ENCODE measurements at regions not wholly inside any gene's neighbourhood (a gene's known extent, or its start where the extent isn't known, plus 50 kb on each side); places are given as distances from the start of the nearest gene placed in this dataset.

- TF ChIP-seq CTCF (conservative IDR thresholded peaks at IDR 0.05; ENCODE audit: low read depth, low read length) = no peak
- DNase-seq (ENCODE audit: low read depth) = no peak
- no peak overlapping the region for H3K4me3 ChIP-seq (ENCODE audit: low read depth, low read length)
Observed at GRCh38 chr2:194927489-194927888, 729.5 kb upstream of the SLC39A10 start.

GRCh38 chr2:194926873-194927272 lies 730.2 kb upstream of the SLC39A10 start:
- DNase-seq (ENCODE audit: low read depth) = no peak
- no peak overlapping the region for H3K4me3 ChIP-seq (ENCODE audit: low read depth, low read length)
- no peak for TF ChIP-seq CTCF (conservative IDR thresholded peaks at IDR 0.05; ENCODE audit: low read depth, low read length)

- DNase-seq (ENCODE audit: low read depth) = no peak
- H3K4me3 ChIP-seq (ENCODE audit: low read depth, low read length) = no peak overlapping the region
- TF ChIP-seq CTCF (conservative IDR thresholded peaks at IDR 0.05; ENCODE audit: low read depth, low read length) = no peak
Observed at GRCh38 chr2:194925742-194926141, 731.3 kb upstream of the SLC39A10 start.

- TF ChIP-seq CTCF (conservative IDR thresholded peaks at IDR 0.05; ENCODE audit: low read depth, low read length) = no peak
- no peak for DNase-seq (ENCODE audit: low read depth)
- no peak overlapping the region for H3K4me3 ChIP-seq (ENCODE audit: low read depth, low read length)
Observed at GRCh38 chr2:194917519-194917918, 739.5 kb upstream of the SLC39A10 start.

GRCh38 chr2:194915485-194915884 lies 741.5 kb upstream of the SLC39A10 start:
- DNase-seq (ENCODE audit: low read depth) = no peak
- no peak overlapping the region for H3K4me3 ChIP-seq (ENCODE audit: low read depth, low read length)
- no peak for TF ChIP-seq CTCF (conservative IDR thresholded peaks at IDR 0.05; ENCODE audit: low read depth, low read length)

- no peak overlapping the region for H3K4me3 ChIP-seq (ENCODE audit: low read depth, low read length)
- no peak for DNase-seq (ENCODE audit: low read depth)
- TF ChIP-seq CTCF (conservative IDR thresholded peaks at IDR 0.05; ENCODE audit: low read depth, low read length) = no peak
Observed at GRCh38 chr2:194907569-194907968, 749.5 kb upstream of the SLC39A10 start.

- no peak overlapping the region for H3K4me3 ChIP-seq (ENCODE audit: low read depth, low read length)
- TF ChIP-seq CTCF (conservative IDR thresholded peaks at IDR 0.05; ENCODE audit: low read depth, low read length) = no peak
- no peak for DNase-seq (ENCODE audit: low read depth)
Observed at GRCh38 chr2:194896871-194897270, 760.2 kb upstream of the SLC39A10 start.

Data from choroid plexus epithelial cell (primary cell).